GM23248 (cell line): ENCODE measurements at regions not wholly inside any gene's neighbourhood (a gene's known extent, or its start where the extent isn't known, plus 50 kb on each side); places are given as distances from the start of the nearest gene placed in this dataset.

ENCODE experiments used
- DNase-seq: peaks from one replicate; pipeline ENCODE4 v3.0.0-alpha.2; 2015
- H2AFZ ChIP-seq: fragments of 200-600 bp; sonication (generic); 2 replicates; pipeline ENCODE4 v1.6.1; 2016; ENCODE audit warnings: antibody characterized with exemption
- H3F3A ChIP-seq: fragments of 200-600 bp; sonication (generic); 2 replicates; pipeline ENCODE4 v1.6.1; 2016; ENCODE audit warnings: mild to moderate bottlenecking, antibody characterized with exemption, mixed run types; ENCODE audit not compliant: insufficient read depth
- H3K27ac ChIP-seq: fragments of 200-600 bp; sonication (generic); 2 replicates; pipeline ENCODE4 v1.5.1; 2016; ENCODE audit warnings: mild to moderate bottlenecking
- H3K27me3 ChIP-seq: fragments of 200-600 bp; sonication (generic); replicated peaks from 2 replicates; pipeline ENCODE4 v1.6.1; 2016; ENCODE audit warnings: mild to moderate bottlenecking; ENCODE audit not compliant: insufficient read depth
- H3K36me3 ChIP-seq: fragments of 200-600 bp; sonication (generic); 2 replicates; pipeline ENCODE4 v1.6.1; 2016; ENCODE audit warnings: low read depth, mild to moderate bottlenecking
- H3K4me1 ChIP-seq: fragments of 200-600 bp; sonication (generic); 2 replicates; pipeline ENCODE4 v1.6.1; 2016; ENCODE audit warnings: mild to moderate bottlenecking; ENCODE audit not compliant: insufficient read depth
- H3K4me2 ChIP-seq: fragments of 200-600 bp; sonication (generic); one replicate; pipeline ENCODE4 v1.6.1; 2016; ENCODE audit warnings: mild to moderate bottlenecking; ENCODE audit not compliant: unreplicated experiment
- H3K4me3 ChIP-seq: fragments of 200-600 bp; sonication (generic); 2 replicates; pipeline ENCODE4 v1.5.1; 2016; ENCODE audit warnings: mild to moderate bottlenecking
- H3K79me2 ChIP-seq: fragments of 200-600 bp; sonication (generic); 2 replicates; pipeline ENCODE4 v1.6.1; 2016; ENCODE audit warnings: mild to moderate bottlenecking; ENCODE audit not compliant: insufficient read depth
- H3K9ac ChIP-seq: fragments of 200-600 bp; sonication (generic); 2 replicates; pipeline ENCODE4 v1.6.1; 2016; ENCODE audit warnings: mild to moderate bottlenecking
- H3K9me2 ChIP-seq: fragments of 200-600 bp; sonication (generic); 2 replicates; pipeline ENCODE4 v1.6.1; 2016; ENCODE audit warnings: mixed run types, mild to moderate bottlenecking, moderate library complexity; ENCODE audit not compliant: insufficient read depth
- H3K9me3 ChIP-seq: fragments of 200-600 bp; sonication (generic); one replicate; pipeline ENCODE4 v1.6.1; 2017; ENCODE audit warnings: low read depth
- H4K20me1 ChIP-seq: fragments of 200-600 bp; sonication (generic); 2 replicates; pipeline ENCODE4 v1.6.0; 2016; ENCODE audit not compliant: insufficient read depth
- EZH2 ChIP-seq: fragments of 200-600 bp; sonication (generic); IDR thresholded peaks from 2 replicates; pipeline ENCODE4 v1.6.1; 2018; ENCODE audit warnings: antibody characterized with exemption, mild to moderate bottlenecking; ENCODE audit not compliant: insufficient read depth, poor library complexity, severe bottlenecking
- EZH2phosphoT487 ChIP-seq: fragments of 200-600 bp; sonication (generic); IDR thresholded peaks from 2 replicates; pipeline ENCODE4 v1.6.1; 2018; ENCODE audit warnings: antibody characterized with exemption, moderate library complexity, mild to moderate bottlenecking, low read depth; ENCODE audit not compliant: insufficient read depth
- WGBS, 2 experiments: methylation state at CpG; one replicate each; pipeline ENCODE4 v1.1.6; 2015 to 2017; ENCODE audit warnings: low lambda C conversion rate in 2 of 2, low coverage in 1 of 2; ENCODE audit errors: missing lambda C conversion rate in 2 of 2; 5-methylcytosine and 5-hydroxymethylcytosine counted together
- in situ Hi-C: fragments of 300-500 bp; cut with MboI; formaldehyde crosslinking; loops from 2 replicates; pipeline ENCODE4 v1.15.0; 2020

DNA sequence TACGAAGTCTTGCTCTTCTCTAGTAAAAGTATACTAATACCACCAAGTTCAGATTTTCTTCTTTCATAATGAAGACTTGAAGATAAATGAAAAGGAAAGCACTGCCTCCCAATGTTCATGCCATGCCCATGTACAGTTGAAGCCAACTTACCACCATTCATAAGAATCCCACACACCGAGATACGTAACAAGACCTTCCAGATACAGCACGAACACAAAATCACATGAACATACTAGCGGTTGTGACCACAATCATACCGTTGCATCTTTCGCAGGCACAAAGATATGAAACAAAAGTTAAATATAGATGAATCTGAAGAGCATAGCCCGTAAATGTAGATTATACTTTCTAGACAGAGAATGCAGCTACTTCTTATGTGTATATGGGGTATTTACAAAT is 412.5 kb downstream of the CBLN4 start:
- in situ Hi-C loops: no loop called here
- Histone ChIP-seq H3K79me2 (no peaks in the 10 kb centered on the region), H3K4me2 (no peak overlapping the region), H3K4me1 (no peaks in the 10 kb centered on the region), H3K36me3 (no peaks in the 10 kb centered on the region), H3K9ac (no peak overlapping the region), H4K20me1 (no peaks in the 10 kb centered on the region), H3K27me3 (no peaks in the 10 kb centered on the region), H3K27ac (no peak overlapping the region), H3K9me2 (no peaks in the 10 kb centered on the region), H3F3A (no peaks in the 10 kb centered on the region), H3K9me3 (no peaks in the 10 kb centered on the region), H2AFZ (no peak overlapping the region), H3K4me3 (no peak overlapping the region)
- WGBS, 2 experiments: 34% methylated on average over 8 of the region's 8 CpGs
- no peak for DNase-seq
- TF ChIP-seq EZH2phosphoT487: no peak
- TF ChIP-seq EZH2: no peak

DNA sequence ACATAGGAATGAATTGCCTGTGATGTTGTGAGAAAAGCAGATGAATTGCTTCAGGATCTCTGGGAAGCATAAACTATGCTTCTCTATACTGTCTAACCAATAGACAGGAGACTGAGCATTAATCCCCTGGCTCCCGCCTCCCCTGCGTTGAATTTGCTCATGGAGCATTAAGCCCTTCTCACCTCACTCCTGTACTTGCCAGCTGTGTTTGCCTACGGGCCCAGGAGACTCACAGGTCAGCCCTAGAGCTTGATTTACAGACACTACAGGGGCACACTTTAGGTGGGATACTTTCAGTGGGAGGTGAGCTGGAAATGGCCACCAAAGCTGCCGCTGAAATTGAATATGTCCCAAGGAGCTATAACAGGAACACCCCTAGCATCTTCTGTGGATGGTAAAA is 418.7 kb downstream of the CBLN4 start:
- in situ Hi-C loops: no loop called here
- Histone ChIP-seq H3K79me2 (no peaks in the 10 kb centered on the region), H3K9me2 (no peaks in the 10 kb centered on the region), H2AFZ (no peak overlapping the region), H3K9me3 (no peaks in the 10 kb centered on the region), H3K36me3 (no peaks in the 10 kb centered on the region), H4K20me1 (no peaks in the 10 kb centered on the region), H3K9ac (no peak overlapping the region), H3K4me1 (no peaks in the 10 kb centered on the region), H3K27ac (no peak overlapping the region), H3F3A (no peaks in the 10 kb centered on the region), H3K4me2 (no peak overlapping the region), H3K4me3 (no peak overlapping the region), H3K27me3 (no peaks in the 10 kb centered on the region)
- WGBS, 2 experiments: 45 to 53% methylated on average over 4 of the region's 4 CpGs
- no peak for DNase-seq
- TF ChIP-seq EZH2phosphoT487 (no peak), EZH2 (no peak)

DNA sequence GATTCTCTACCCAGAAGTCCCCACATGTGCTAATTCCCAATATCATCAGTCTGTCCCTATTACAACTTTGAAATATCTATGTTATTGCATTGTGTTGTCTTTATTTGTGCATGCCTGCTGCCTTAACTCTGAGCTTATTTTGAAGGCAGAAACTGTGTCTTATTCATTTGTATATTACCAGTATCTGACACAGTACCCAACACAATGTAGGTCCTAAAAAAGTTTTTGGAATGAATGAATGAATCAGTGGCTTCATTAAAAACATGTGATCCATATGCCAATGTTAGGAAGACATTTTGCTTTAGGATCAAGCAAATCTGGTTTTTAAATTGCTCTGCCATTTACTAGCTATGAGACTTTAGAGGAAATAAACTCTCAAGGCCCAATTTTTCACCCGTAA is 420.4 kb downstream of the CBLN4 start:
- TF ChIP-seq EZH2 (no peak), EZH2phosphoT487 (no peak)
- Histone ChIP-seq H3K27ac (no peak overlapping the region), H3K4me3 (no peak overlapping the region), H3K4me2 (no peak overlapping the region), H3K9ac (no peak overlapping the region), H3K36me3 (no peaks in the 10 kb centered on the region), H3F3A (no peaks in the 10 kb centered on the region), H3K79me2 (no peaks in the 10 kb centered on the region), H3K4me1 (no peaks in the 10 kb centered on the region), H3K27me3 (no peaks in the 10 kb centered on the region), H2AFZ (no peak overlapping the region), H4K20me1 (no peaks in the 10 kb centered on the region), H3K9me3 (no peaks in the 10 kb centered on the region), H3K9me2 (no peaks in the 10 kb centered on the region)
- DNase-seq: no peak
- in situ Hi-C loops: no loop called here
- 11 to 13% methylated on average over 1 of the region's 1 CpG for WGBS, 2 experiments

DNA sequence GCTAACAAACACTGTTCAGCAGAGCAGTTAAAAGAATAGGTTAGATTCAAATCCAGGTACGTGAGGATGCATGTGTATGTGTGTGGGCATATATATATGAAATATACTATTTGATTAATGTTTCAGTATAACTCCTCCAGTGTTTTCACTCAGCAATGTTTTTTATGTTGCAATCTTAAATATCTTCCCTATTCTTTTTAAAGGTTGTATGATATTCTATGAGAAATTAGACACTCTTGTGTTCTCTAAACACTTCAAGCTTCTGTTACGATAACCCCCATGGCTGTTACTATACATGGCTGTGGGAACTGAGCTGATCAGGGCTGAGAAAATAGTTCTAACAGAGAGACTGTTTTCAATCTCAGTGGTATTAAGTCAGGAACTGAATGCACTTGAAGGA is 421.0 kb downstream of the CBLN4 start:
- Histone ChIP-seq H3K4me3 (no peak overlapping the region), H3K4me1 (no peaks in the 10 kb centered on the region), H3K27me3 (no peaks in the 10 kb centered on the region), H3K9me3 (no peaks in the 10 kb centered on the region), H3K79me2 (no peaks in the 10 kb centered on the region), H2AFZ (no peak overlapping the region), H3F3A (no peaks in the 10 kb centered on the region), H3K36me3 (no peaks in the 10 kb centered on the region), H3K4me2 (no peak overlapping the region), H4K20me1 (no peaks in the 10 kb centered on the region), H3K27ac (no peak overlapping the region), H3K9me2 (no peaks in the 10 kb centered on the region), H3K9ac (no peak overlapping the region)
- TF ChIP-seq EZH2 (no peak), EZH2phosphoT487 (no peak)
- WGBS, 2 experiments: 11 to 18% methylated on average over 2 of the region's 2 CpGs
- no peak for DNase-seq
- in situ Hi-C loops: no loop called here

DNA sequence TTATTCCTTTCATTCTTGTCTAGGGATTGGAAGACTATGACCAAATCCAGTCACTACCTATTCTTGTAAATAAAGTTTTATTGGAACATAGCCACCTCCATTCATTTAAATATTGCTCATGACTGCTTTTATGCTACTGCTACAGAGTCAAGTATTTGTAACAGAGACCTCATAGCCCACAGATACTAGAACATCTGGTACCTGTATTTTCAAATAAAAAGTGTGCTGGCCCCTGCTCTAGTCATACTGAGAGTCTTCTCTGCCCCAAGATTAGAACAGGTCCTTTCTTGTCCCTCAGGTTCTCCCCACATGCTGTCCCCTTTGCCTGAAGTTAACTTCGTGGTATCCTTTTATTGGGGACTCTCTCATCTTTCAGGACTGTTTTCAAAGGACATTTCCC is 422.3 kb downstream of the CBLN4 start:
- Histone ChIP-seq H3K9me3 (no peaks in the 10 kb centered on the region), H3K4me2 (no peak overlapping the region), H3K27ac (no peak overlapping the region), H3K4me1 (no peaks in the 10 kb centered on the region), H3K79me2 (no peaks in the 10 kb centered on the region), H3F3A (no peaks in the 10 kb centered on the region), H3K36me3 (no peaks in the 10 kb centered on the region), H3K27me3 (no peaks in the 10 kb centered on the region), H3K4me3 (no peak overlapping the region), H4K20me1 (no peaks in the 10 kb centered on the region), H2AFZ (no peak overlapping the region), H3K9me2 (no peaks in the 10 kb centered on the region), H3K9ac (no peak overlapping the region)
- DNase-seq: no peak
- in situ Hi-C loops: no loop called here
- WGBS, 2 experiments: 13 to 15% methylated on average over 1 of the region's 1 CpG
- no peak for TF ChIP-seq EZH2phosphoT487
- TF ChIP-seq EZH2: no peak
